Fibroblast of skin of right quadriceps (primary cell): ENCODE measurements at regions not wholly inside any gene's neighbourhood (a gene's known extent, or its start where the extent isn't known, plus 50 kb on each side); places are given as distances from the start of the nearest gene placed in this dataset.

Experiments used
- DNase-seq: peaks from one replicate; pipeline ENCODE4 v3.0.0-alpha.2; 2013

GRCh38 chr6:170131351-170131750 is 159.5 kb downstream of the DLL1 start:
- DNase-seq = no peak

- no peak for DNase-seq
Measured at GRCh38 chr6:170130771-170131241, 160.1 kb downstream of the DLL1 start.

GRCh38 chr6:170130201-170130621 is 160.7 kb downstream of the DLL1 start:
- DNase-seq = no peak

GRCh38 chr6:170129691-170130171 is 161.1 kb downstream of the DLL1 start:
- DNase-seq = no peak

- DNase-seq = no peak
Measured at GRCh38 chr6:170128811-170129681, 161.8 kb downstream of the DLL1 start.

GRCh38 chr6:170128346-170128745 is 162.5 kb downstream of the DLL1 start:
- no peak for DNase-seq

- no peak for DNase-seq
Measured at GRCh38 chr6:170127151-170127550, 163.7 kb downstream of the DLL1 start.

GRCh38 chr6:170125456-170126300 is 165.2 kb downstream of the DLL1 start:
- no peak for DNase-seq

GRCh38 chr6:170124836-170125235 is 166.0 kb downstream of the DLL1 start:
- no peak for DNase-seq

- no peak for DNase-seq
Measured at GRCh38 chr6:170124150-170124549, 166.7 kb downstream of the DLL1 start.

GRCh38 chr6:170122651-170123050 is 168.2 kb downstream of the DLL1 start:
- no peak for DNase-seq

GRCh38 chr6:170117111-170117972 is 173.5 kb downstream of the DLL1 start:
- no peak for DNase-seq

- no peak for DNase-seq
Measured at GRCh38 chr6:170116636-170117035, 174.2 kb downstream of the DLL1 start.

- no peak for DNase-seq
Measured at GRCh38 chr6:170114956-170115855, 175.7 kb downstream of the DLL1 start.

- no peak for DNase-seq
Measured at GRCh38 chr6:170114187-170114945, 176.5 kb downstream of the DLL1 start.

- no peak for DNase-seq
Measured at GRCh38 chr6:170113141-170113540, 177.7 kb downstream of the DLL1 start.

GRCh38 chr6:170112583-170112860 is 178.4 kb downstream of the DLL1 start:
- no peak for DNase-seq

GRCh38 chr6:170111816-170112582 is 178.9 kb downstream of the DLL1 start:
- DNase-seq = no peak

- no peak for DNase-seq
Measured at GRCh38 chr6:170111141-170111664, 179.7 kb downstream of the DLL1 start.
